ENCODE measurements at regions not wholly inside any gene's neighbourhood (a gene's known extent, or its start where the extent isn't known, plus 50 kb on each side); places are given as distances from the start of the nearest gene placed in this dataset.
"Not testable (repeated sequence)": the region's sequence is repeated elsewhere in the genome, so short reads cannot be mapped to it uniquely, and the experiment has no call there.

DNA sequence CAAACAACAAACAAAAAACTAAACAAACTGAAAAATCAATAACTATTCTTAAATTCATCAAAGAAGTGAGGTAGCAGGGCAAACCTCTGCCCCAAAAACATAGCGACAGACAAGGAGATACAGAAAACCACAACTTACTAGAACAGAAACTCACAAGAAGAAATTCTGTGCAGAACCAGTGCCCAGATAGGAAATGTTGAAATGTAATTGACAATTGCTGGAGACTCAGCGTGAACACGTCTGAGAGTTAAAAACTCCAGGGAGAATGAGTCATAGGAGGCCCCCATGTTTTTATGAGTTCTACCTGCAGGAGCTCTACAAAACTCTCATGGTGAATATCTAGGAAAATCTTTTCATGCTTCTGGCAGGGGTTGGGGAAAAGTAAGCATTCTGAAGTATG, 95.5 kb upstream of the SETMAR start:
- H3K79me2 ChIP-seq (ENCODE audit: insufficient read depth, low read depth, low read length): no peaks in the 10 kb centered on the region
- no peak overlapping the region for H2AFZ ChIP-seq (ENCODE audit: low read length)
- no peak overlapping the region for H3K4me2 ChIP-seq (ENCODE audit: low read length)
- ChIA-PET POLR2A (interaction anchor here (0.6 kb wide), 1 partner anchor 9 kb away, joined by 3 read pairs; no protein-coding TSS in a partner anchor), CTCF (ENCODE audit: unreplicated experiment) (no interaction called here)
- no TSS peak for BruUV-seq (replicated peaks)
- H3K4me3 ChIP-seq (ENCODE audit: low read depth, low read length, poor library complexity, severe bottlenecking): no peak overlapping the region
- DNase-seq (ENCODE audit: low spot score): no peak
- TF ChIP-seq EZH2phosphoT487 (IDR thresholded peaks at IDR 0.05; ENCODE audit: borderline replicate concordance, low read depth, low read length) (no peak), CTCF (conservative IDR thresholded peaks at IDR 0.05; ENCODE audit: low read length) (no peak)
- H3K27ac ChIP-seq (ENCODE audit: low read depth, low read length, poor library complexity, severe bottlenecking): no peak overlapping the region
- no peaks in the 10 kb centered on the region for H3K9me3 ChIP-seq (ENCODE audit: low read length)
- intact Hi-C loops (cut with micrococcal nuclease; ENCODE audit: unreplicated experiment): no loop called here
- H3K9me2 ChIP-seq (ENCODE audit: insufficient read depth, low read length): no peaks in the 10 kb centered on the region
- H3K4me1 ChIP-seq (ENCODE audit: insufficient read depth, low read length, poor library complexity, severe bottlenecking): no peaks in the 10 kb centered on the region
- no peaks in the 10 kb centered on the region for H4K20me1 ChIP-seq (ENCODE audit: insufficient read depth, low read length)
- no peaks in the 10 kb centered on the region for H3K36me3 ChIP-seq (ENCODE audit: insufficient read depth, low read length)

- H3K9me2 ChIP-seq (ENCODE audit: insufficient read depth, low read length): no peaks in the 10 kb centered on the region
- no peak overlapping the region for H3K27ac ChIP-seq (ENCODE audit: low read depth, low read length, poor library complexity, severe bottlenecking)
- H3K36me3 ChIP-seq (ENCODE audit: insufficient read depth, low read length): no peaks in the 10 kb centered on the region
- no peak overlapping the region for H3K4me2 ChIP-seq (ENCODE audit: low read length)
- H3K4me3 ChIP-seq (ENCODE audit: low read depth, low read length, poor library complexity, severe bottlenecking): no peak overlapping the region
- BruUV-seq (replicated peaks): no TSS peak
- intact Hi-C loops (cut with micrococcal nuclease; ENCODE audit: unreplicated experiment): no loop called here
- DNase-seq (ENCODE audit: low spot score): no peak
- POLR2A ChIA-PET: no interaction called here
- no peaks in the 10 kb centered on the region for H3K79me2 ChIP-seq (ENCODE audit: insufficient read depth, low read depth, low read length)
- no peak overlapping the region for H2AFZ ChIP-seq (ENCODE audit: low read length)
- CTCF ChIA-PET (ENCODE audit: unreplicated experiment): no interaction called here
- no peaks in the 10 kb centered on the region for H4K20me1 ChIP-seq (ENCODE audit: insufficient read depth, low read length)
- no peaks in the 10 kb centered on the region for H3K9me3 ChIP-seq (ENCODE audit: low read length)
- no peaks in the 10 kb centered on the region for H3K4me1 ChIP-seq (ENCODE audit: insufficient read depth, low read length, poor library complexity, severe bottlenecking)
- TF ChIP-seq CTCF (conservative IDR thresholded peaks at IDR 0.05; ENCODE audit: low read length) (no peak), EZH2phosphoT487 (IDR thresholded peaks at IDR 0.05; ENCODE audit: borderline replicate concordance, low read depth, low read length) (no peak)
These were observed 94.6 kb upstream of the SETMAR start for GRCh38 chr3:4208556-4208955.

DNA sequence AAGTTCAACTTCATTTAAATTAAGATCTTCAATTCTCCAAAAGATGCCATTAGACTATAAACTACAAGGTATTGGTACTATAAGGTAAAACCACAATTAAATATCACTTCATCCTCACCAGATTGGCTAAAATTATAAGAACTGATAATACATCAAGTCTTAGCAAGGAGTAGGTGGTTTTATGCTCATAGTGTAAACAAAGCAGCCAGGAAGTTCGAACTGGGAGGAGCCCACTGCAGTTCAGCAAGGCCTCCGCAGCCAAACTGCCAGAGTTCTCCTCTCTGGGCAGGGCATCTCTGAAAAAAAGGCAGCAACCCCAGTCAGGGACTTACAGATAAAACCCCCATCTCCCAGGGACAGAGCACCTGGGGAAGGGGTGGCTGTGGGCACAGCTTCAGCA, 91.6 kb upstream of the SETMAR start:
- Histone ChIP-seq H3K9me3 (ENCODE audit: low read length) (no peaks in the 10 kb centered on the region), H3K4me1 (ENCODE audit: insufficient read depth, low read length, poor library complexity, severe bottlenecking) (no peaks in the 10 kb centered on the region), H3K4me3 (ENCODE audit: low read depth, low read length, poor library complexity, severe bottlenecking) (no peak overlapping the region), H3K79me2 (ENCODE audit: insufficient read depth, low read depth, low read length) (no peaks in the 10 kb centered on the region), H2AFZ (ENCODE audit: low read length) (no peak overlapping the region), H4K20me1 (ENCODE audit: insufficient read depth, low read length) (no peaks in the 10 kb centered on the region), H3K36me3 (ENCODE audit: insufficient read depth, low read length) (no peaks in the 10 kb centered on the region), H3K27ac (ENCODE audit: low read depth, low read length, poor library complexity, severe bottlenecking) (no peak overlapping the region), H3K4me2 (ENCODE audit: low read length) (no peak overlapping the region), H3K9me2 (ENCODE audit: insufficient read depth, low read length) (no peaks in the 10 kb centered on the region)
- no TSS peak for BruUV-seq (replicated peaks)
- ChIA-PET CTCF (ENCODE audit: unreplicated experiment) (no interaction called here), POLR2A (interaction anchor here (0.6 kb wide), 1 partner anchor 51 kb away, joined by 3 read pairs; no protein-coding TSS in a partner anchor)
- DNase-seq (ENCODE audit: low spot score): no peak
- TF ChIP-seq EZH2phosphoT487 (IDR thresholded peaks at IDR 0.05; ENCODE audit: borderline replicate concordance, low read depth, low read length) (no peak), CTCF (conservative IDR thresholded peaks at IDR 0.05; ENCODE audit: low read length) (no peak)
- intact Hi-C loops (cut with micrococcal nuclease; ENCODE audit: unreplicated experiment): no loop called here

- H2AFZ ChIP-seq (ENCODE audit: low read length); BruUV-seq (replicated peaks); H3K4me1 ChIP-seq (ENCODE audit: insufficient read depth, low read length, poor library complexity, severe bottlenecking); H3K4me2 ChIP-seq (ENCODE audit: low read length); H4K20me1 ChIP-seq (ENCODE audit: insufficient read depth, low read length); H3K79me2 ChIP-seq (ENCODE audit: insufficient read depth, low read depth, low read length); CTCF ChIA-PET (ENCODE audit: unreplicated experiment); H3K4me3 ChIP-seq (ENCODE audit: low read depth, low read length, poor library complexity, severe bottlenecking); H3K36me3 ChIP-seq (ENCODE audit: insufficient read depth, low read length); H3K9me2 ChIP-seq (ENCODE audit: insufficient read depth, low read length); intact Hi-C loops (cut with micrococcal nuclease; ENCODE audit: unreplicated experiment); H3K9me3 ChIP-seq (ENCODE audit: low read length); DNase-seq (ENCODE audit: low spot score); H3K27ac ChIP-seq (ENCODE audit: low read depth, low read length, poor library complexity, severe bottlenecking): not testable (repeated sequence)
- POLR2A ChIA-PET: interaction anchor here (0.6 kb wide), 1 partner anchor 1610 kb away, joined by 4 read pairs; no protein-coding TSS in a partner anchor
These were observed 89.7 kb upstream of the SETMAR start for GRCh38 chr3:4213420-4213819.
